ENCODE measurements at regions not wholly inside any gene's neighbourhood (a gene's known extent, or its start where the extent isn't known, plus 50 kb on each side); places are given as distances from the start of the nearest gene placed in this dataset.

GRCh38 chr5:118726891-118727290 is 261.5 kb downstream of the DTWD2 start:
- Mint-ChIP-seq H3K36me3 (ENCODE audit: insufficient read depth in 1 of 3, low read depth in 3 of 3) (0 out of 7 replicates have a peak, but pooled peaks cover 0 to 4% (median 0%) of the 10 kb centered on the region in 3 experiments), H3K27me3 (ENCODE audit: low read depth) (no peaks in the 10 kb centered on the region), H3K4me1 (peaks cover 6 to 9% of the 10 kb centered on the region in 2 experiments), H3K27ac (no peak overlapping the region), H3K4me3 (no peak overlapping the region; a peak in 1 of 5 replicates), H3K9me3 (0 out of 5 replicates have a peak, but pooled peaks cover 0 to 2% of the 10 kb centered on the region in 2 experiments)
- no peak overlapping the region for H2BK12ac ChIP-seq (ENCODE audit: insufficient read length, low read depth, low read length)
- no peak overlapping the region for H3T11ph ChIP-seq (ENCODE audit: low read length)
- H2BK20ac ChIP-seq (ENCODE audit: low read depth, low read length, poor library complexity, severe bottlenecking) = no peak overlapping the region
- no peak overlapping the region for H3K27ac ChIP-seq (ENCODE audit: insufficient read length, low read depth, low read length)
- WGBS (ENCODE audit: extremely low coverage, insufficient read length, low lambda C conversion rate) = no CpG with 5 or more reads among the region's 3 CpGs
- H3K23ac ChIP-seq (ENCODE audit: insufficient read length, low read depth, low read length) = no peak overlapping the region
- no peak overlapping the region for H2BK15ac ChIP-seq (ENCODE audit: low read depth, low read length)
- no peak overlapping the region for H4K91ac ChIP-seq (ENCODE audit: insufficient read length, low read depth, low read length)
- H3K14ac ChIP-seq (ENCODE audit: insufficient read depth, low read length) = no peak overlapping the region
- H2BK5ac ChIP-seq (ENCODE audit: insufficient read length, low read length) = no peak overlapping the region
- H3K4me1 ChIP-seq (ENCODE audit: insufficient read depth, low read length) = no peaks in the 10 kb centered on the region
- no peak overlapping the region for H2AK5ac ChIP-seq (ENCODE audit: insufficient read length, low read length)
- no peak overlapping the region for H2BK120ac ChIP-seq (ENCODE audit: low read depth, low read length, poor library complexity, severe bottlenecking)
- no peak overlapping the region for H4K5ac ChIP-seq (ENCODE audit: insufficient read length, low read depth, low read length)
- no peak overlapping the region for H3K4me2 ChIP-seq (ENCODE audit: insufficient read depth, insufficient read length, low read length)
- H2AFZ ChIP-seq (ENCODE audit: low read length) = no peak overlapping the region
- no peak for TF ChIP-seq CTCF (conservative IDR thresholded peaks at IDR 0.05)
- H3K79me2 ChIP-seq (ENCODE audit: insufficient read depth, low read length) = no peaks in the 10 kb centered on the region
- H3K23me2 ChIP-seq (ENCODE audit: insufficient read length, low read depth, low read length, poor library complexity, severe bottlenecking) = no peaks in the 10 kb centered on the region
- H3K9me3 ChIP-seq (ENCODE audit: control insufficient read depth, low read depth, low read length) = no peaks in the 10 kb centered on the region
- no peak overlapping the region for H3K4ac ChIP-seq (ENCODE audit: low read depth, low read length)
- H3K79me1 ChIP-seq (ENCODE audit: insufficient read depth, low read depth, low read length, poor library complexity, severe bottlenecking) = no peaks in the 10 kb centered on the region
- H3K9ac ChIP-seq (ENCODE audit: extremely low read depth, insufficient read length, low read length) = no peak overlapping the region
- no peaks in the 10 kb centered on the region for H4K20me1 ChIP-seq (ENCODE audit: control insufficient read depth, insufficient read depth, insufficient read length)
- H3K56ac ChIP-seq (ENCODE audit: insufficient read length, low read depth, low read length) = no peak overlapping the region
- no peak overlapping the region for H3K18ac ChIP-seq (ENCODE audit: insufficient read length, low read depth, low read length)
- no peak for DNase-seq
- H3K27me3 ChIP-seq (ENCODE audit: insufficient read depth, low read length) = no peaks in the 10 kb centered on the region
- no peak overlapping the region for H4K8ac ChIP-seq (replicated peaks; ENCODE audit: insufficient read length, low read depth, low read length)
